ENCODE measurements at regions not wholly inside any gene's neighbourhood (a gene's known extent, or its start where the extent isn't known, plus 50 kb on each side); places are given as distances from the start of the nearest gene placed in this dataset.

- TF ChIP-seq MAX (IDR thresholded peaks at IDR 0.05) (no peak), RAD21 (IDR thresholded peaks at IDR 0.05; ENCODE audit: low read depth) (no peak), YY1 (IDR thresholded peaks at IDR 0.05; ENCODE audit: low read depth) (no peak), ZBTB7A (IDR thresholded peaks at IDR 0.05; ENCODE audit: low read depth) (no peak)
Measured at GRCh38 chr18:10040287-10041011, 126.6 kb downstream of the VAPA start.

All from Ishikawa (cell line).